Loucy (cell line): ENCODE measurements at regions not wholly inside any gene's neighbourhood (a gene's known extent, or its start where the extent isn't known, plus 50 kb on each side); places are given as distances from the start of the nearest gene placed in this dataset.

Experiments used
- CTCF ChIP-seq: fragments of 200-600 bp; sonication (generic); conservative IDR thresholded peaks from 2 replicates; pipeline ENCODE4 v1.5.1; 2014; ENCODE audit warnings: mild to moderate bottlenecking, antibody characterized with exemption, low read length
- EZH2phosphoT487 ChIP-seq: fragments of 200-600 bp; IDR thresholded peaks from 2 replicates; pipeline ENCODE4 v1.6.1; 2018; ENCODE audit warnings: antibody characterized with exemption, mild to moderate bottlenecking, moderate library complexity, borderline replicate concordance

- TF ChIP-seq CTCF (no peak), EZH2phosphoT487 (no peak)
Observed at GRCh38 chr3:176193032-176193730, 1004.1 kb downstream of the TBL1XR1 start.
